PC-3 (cell line): ENCODE measurements at regions not wholly inside any gene's neighbourhood (a gene's known extent, or its start where the extent isn't known, plus 50 kb on each side); places are given as distances from the start of the nearest gene placed in this dataset.

Experiments used
- ATAC-seq: fragments of 200-7000 bp; cut with Tn5 transposase; 2 replicates; pipeline ENCODE4 v1.9.1; 2020; ENCODE audit warnings: mild to moderate bottlenecking, moderate library complexity
- BruUV-seq: library from RNA; stranded (reverse); fragments of 400-500 nt; replicated peaks from 2 replicates; lab custom pipeline; 2021; lab: Mats Ljungman, UMichigan
- CTCF ChIA-PET: fragments of 300-600 bp; sonication (Branson Sonifier 250); formaldehyde crosslinking; loops from one replicate; lab custom pipeline; 2022; ENCODE audit warnings: antibody characterized with exemption; lab: Charles Lee
- POLR2A ChIA-PET: fragments of 300-600 bp; sonication (Branson Sonifier 250); formaldehyde crosslinking; loops from one replicate; lab custom pipeline; 2022; ENCODE audit warnings: antibody characterized with exemption; ENCODE audit not compliant: unreplicated experiment; lab: Charles Lee
- DNase-seq: peaks from one replicate; pipeline ENCODE4 v3.0.0-alpha.2; 2015
- H2AFZ ChIP-seq: fragments of 300-600 bp; sonication (generic); 2 replicates; pipeline ENCODE4 v1.6.0; 2016; ENCODE audit warnings: antibody characterized with exemption, low read length
- H3F3A ChIP-seq: fragments of 300-600 bp; sonication (generic); one replicate; pipeline ENCODE4 v1.6.0; 2017; ENCODE audit warnings: antibody characterized with exemption, low read length, control low read depth, mild to moderate bottlenecking; ENCODE audit not compliant: unreplicated experiment
- H3K27ac ChIP-seq: fragments of 300-600 bp; sonication (generic); 2 replicates; pipeline ENCODE4 v1.5.1; 2016; ENCODE audit warnings: mild to moderate bottlenecking, low read length
- H3K27me3 ChIP-seq: fragments of 300-600 bp; sonication (generic); 2 replicates; pipeline ENCODE4 v1.6.1; 2016; ENCODE audit warnings: low read length, mixed read lengths
- H3K36me3 ChIP-seq: fragments of 300-600 bp; sonication (generic); 2 replicates; pipeline ENCODE4 v1.6.1; 2016; ENCODE audit warnings: low read depth, mixed run types, low read length, mixed read lengths
- H3K4me1 ChIP-seq: fragments of 300-600 bp; sonication (generic); 2 replicates; pipeline ENCODE4 v1.5.1; 2016; ENCODE audit warnings: low read length; ENCODE audit not compliant: insufficient read depth
- H3K4me2 ChIP-seq: fragments of 300-600 bp; sonication (generic); 2 replicates; pipeline ENCODE4 v1.6.0; 2016; ENCODE audit warnings: low read length
- H3K4me3 ChIP-seq: fragments of 300-600 bp; sonication (generic); 2 replicates; pipeline ENCODE4 v1.5.1; 2016; ENCODE audit warnings: mild to moderate bottlenecking, low read length, mixed read lengths
- H3K79me2 ChIP-seq: fragments of 300-600 bp; sonication (generic); 2 replicates; pipeline ENCODE4 v1.6.1; 2017; ENCODE audit warnings: low read length, mixed read lengths
- H3K9ac ChIP-seq: fragments of 300-600 bp; sonication (generic); 2 replicates; pipeline ENCODE4 v1.6.0; 2016; ENCODE audit warnings: mild to moderate bottlenecking, low read length
- H3K9me2 ChIP-seq: fragments of 300-600 bp; sonication (generic); replicated peaks from 2 replicates; pipeline ENCODE4 v1.6.1; 2016; ENCODE audit warnings: mixed run types, low read length, mixed read lengths
- H3K9me3 ChIP-seq: fragments of 300-600 bp; sonication (generic); 2 replicates; pipeline ENCODE4 v1.6.1; 2016; ENCODE audit warnings: low read length, mixed read lengths
- H4K20me1 ChIP-seq: fragments of 300-600 bp; sonication (generic); 2 replicates; pipeline ENCODE4 v1.6.1; 2016; ENCODE audit warnings: low read length, mixed read lengths
- EZH2 ChIP-seq: fragments of 300-600 bp; sonication (generic); IDR thresholded peaks from one replicate; pipeline ENCODE4 v1.6.1; 2017; ENCODE audit warnings: antibody characterized with exemption, mild to moderate bottlenecking, low read length; ENCODE audit not compliant: unreplicated experiment
- EZH2phosphoT487 ChIP-seq: fragments of 300-600 bp; sonication (generic); IDR thresholded peaks from 2 replicates; pipeline ENCODE4 v1.6.1; 2018; ENCODE audit warnings: mild to moderate bottlenecking, antibody characterized with exemption, low read length, borderline replicate concordance
- intact Hi-C: fragments of 100-400 bp; cut with micrococcal nuclease; formaldehyde crosslinking; loops from 2 replicates; pipeline ENCODE4 v1.9.0; 2023
- TF ChIP-seq, protein P1 (sequence below): fragments of 300-600 bp; sonication (generic); conservative IDR thresholded peaks from 2 replicates; pipeline ENCODE4 v1.5.1; 2017; ENCODE audit warnings: antibody characterized with exemption, low read depth, mild to moderate bottlenecking, low read length

DNA sequence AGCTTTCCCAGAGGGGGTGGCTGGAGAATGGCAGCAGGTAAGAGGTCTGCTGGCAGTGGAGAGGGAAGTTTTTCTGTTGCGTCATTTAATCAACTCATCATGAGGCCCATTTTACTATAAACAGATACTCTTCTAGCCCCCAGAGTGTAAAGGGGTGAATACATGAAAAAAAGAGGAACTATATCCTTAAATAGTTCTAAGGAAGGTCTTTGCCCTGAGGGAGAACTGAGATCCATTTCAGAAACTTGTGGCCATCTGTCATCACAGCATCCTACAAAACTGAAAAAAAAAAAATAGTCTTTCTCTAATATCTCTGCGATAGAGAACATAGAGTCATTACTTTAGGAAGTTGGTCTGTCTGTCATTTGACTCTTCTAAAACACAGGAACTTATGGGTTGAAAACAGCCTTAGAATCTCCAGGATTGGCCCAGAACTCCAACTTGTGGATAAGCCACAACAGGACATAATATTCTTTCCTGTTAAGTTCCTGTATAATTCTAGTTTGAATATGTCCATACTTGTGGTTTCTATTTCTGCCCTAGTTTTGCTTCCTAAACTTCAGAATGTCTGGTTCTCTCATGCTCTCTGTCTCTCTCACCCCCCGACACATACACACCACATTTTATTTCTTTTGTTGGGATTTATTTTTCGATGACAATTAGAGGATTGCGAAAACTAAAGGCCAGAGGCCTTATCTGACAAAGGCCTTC, 238.5 kb upstream of the PIK3R1 start:
- POLR2A ChIA-PET = no interaction called here
- CTCF ChIA-PET = no interaction called here

DNA sequence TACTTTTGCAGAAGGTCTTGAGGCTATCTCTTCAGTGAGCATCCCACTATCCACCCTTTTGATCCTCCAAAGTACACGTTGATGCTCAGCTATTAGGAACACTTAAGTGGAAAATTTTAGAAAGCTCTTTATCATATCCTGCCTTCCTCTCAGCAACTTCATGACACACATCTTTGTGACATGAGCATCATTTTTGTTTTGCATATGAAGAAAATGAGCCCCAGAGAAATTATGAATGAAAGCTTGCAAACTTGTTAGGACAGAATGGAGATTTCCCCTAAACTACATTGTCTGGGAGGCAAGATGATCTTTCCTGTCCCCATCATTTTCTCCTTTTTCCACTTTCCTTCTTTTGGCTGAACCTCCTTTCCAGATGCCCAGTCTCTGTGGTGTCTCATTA, 239.4 kb upstream of the PIK3R1 start:
- no peaks in the 10 kb centered on the region for H3K4me1 ChIP-seq
- no peaks in the 10 kb centered on the region for H4K20me1 ChIP-seq
- ATAC-seq (no peak), DNase-seq (no peak)
- no peak overlapping the region for H3K4me2 ChIP-seq
- H3K79me2 ChIP-seq = no peaks in the 10 kb centered on the region
- no peak overlapping the region for H2AFZ ChIP-seq
- TF ChIP-seq EZH2phosphoT487 (no peak), EZH2 (no peak)
- TF ChIP-seq, protein P1, sequence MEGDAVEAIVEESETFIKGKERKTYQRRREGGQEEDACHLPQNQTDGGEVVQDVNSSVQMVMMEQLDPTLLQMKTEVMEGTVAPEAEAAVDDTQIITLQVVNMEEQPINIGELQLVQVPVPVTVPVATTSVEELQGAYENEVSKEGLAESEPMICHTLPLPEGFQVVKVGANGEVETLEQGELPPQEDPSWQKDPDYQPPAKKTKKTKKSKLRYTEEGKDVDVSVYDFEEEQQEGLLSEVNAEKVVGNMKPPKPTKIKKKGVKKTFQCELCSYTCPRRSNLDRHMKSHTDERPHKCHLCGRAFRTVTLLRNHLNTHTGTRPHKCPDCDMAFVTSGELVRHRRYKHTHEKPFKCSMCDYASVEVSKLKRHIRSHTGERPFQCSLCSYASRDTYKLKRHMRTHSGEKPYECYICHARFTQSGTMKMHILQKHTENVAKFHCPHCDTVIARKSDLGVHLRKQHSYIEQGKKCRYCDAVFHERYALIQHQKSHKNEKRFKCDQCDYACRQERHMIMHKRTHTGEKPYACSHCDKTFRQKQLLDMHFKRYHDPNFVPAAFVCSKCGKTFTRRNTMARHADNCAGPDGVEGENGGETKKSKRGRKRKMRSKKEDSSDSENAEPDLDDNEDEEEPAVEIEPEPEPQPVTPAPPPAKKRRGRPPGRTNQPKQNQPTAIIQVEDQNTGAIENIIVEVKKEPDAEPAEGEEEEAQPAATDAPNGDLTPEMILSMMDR = no peak
- no peaks in the 10 kb centered on the region for H3K9me2 ChIP-seq
- H3K27ac ChIP-seq = no peak overlapping the region
- ChIA-PET CTCF (no interaction called here), POLR2A (no interaction called here)
- H3K9me3 ChIP-seq = no peaks in the 10 kb centered on the region
- intact Hi-C loops = no loop called here
- H3K36me3 ChIP-seq = no peaks in the 10 kb centered on the region
- no peak overlapping the region for H3K4me3 ChIP-seq
- H3F3A ChIP-seq = no peaks in the 10 kb centered on the region
- no peak overlapping the region for H3K9ac ChIP-seq
- H3K27me3 ChIP-seq = no peaks in the 10 kb centered on the region
- BruUV-seq = no TSS peak

More for the DNA sequence above, 238.5 kb upstream of the PIK3R1 start:
- DNase-seq (no peak), ATAC-seq (no peak)
- H4K20me1 ChIP-seq = no peaks in the 10 kb centered on the region
- no peaks in the 10 kb centered on the region for H3F3A ChIP-seq
- no peak overlapping the region for H3K9ac ChIP-seq
- no peaks in the 10 kb centered on the region for H3K9me2 ChIP-seq
- no peaks in the 10 kb centered on the region for H3K27me3 ChIP-seq
- H3K36me3 ChIP-seq = no peaks in the 10 kb centered on the region
- TF ChIP-seq EZH2phosphoT487 = no peak
- no peak for TF ChIP-seq EZH2
- TF ChIP-seq, protein P1 = no peak
- H2AFZ ChIP-seq = no peak overlapping the region
- intact Hi-C loops = no loop called here
- H3K4me3 ChIP-seq = no peak overlapping the region
- H3K79me2 ChIP-seq = no peaks in the 10 kb centered on the region
- H3K27ac ChIP-seq = no peak overlapping the region
- no TSS peak for BruUV-seq
- H3K4me2 ChIP-seq = no peak overlapping the region
- H3K4me1 ChIP-seq = no peaks in the 10 kb centered on the region
- H3K9me3 ChIP-seq = no peaks in the 10 kb centered on the region

DNA sequence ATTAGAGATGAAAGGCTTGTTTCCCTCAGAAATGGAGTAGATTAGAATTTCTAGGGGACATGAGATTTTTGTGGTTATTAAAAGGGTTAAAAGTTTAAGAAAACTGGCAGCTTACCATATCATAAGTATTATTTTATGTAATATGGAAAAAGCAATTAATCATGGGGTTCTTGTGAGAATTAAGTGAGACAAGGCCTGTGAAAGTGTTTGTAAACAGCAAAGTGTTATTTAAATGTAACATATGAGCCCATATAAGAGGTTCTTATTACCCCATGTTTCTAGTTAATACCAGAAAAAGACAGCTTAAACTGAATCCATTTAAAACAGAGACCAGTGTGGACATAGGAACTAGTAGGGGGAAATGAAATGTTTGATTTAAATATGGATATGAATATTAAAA, 241.1 kb upstream of the PIK3R1 start:
- ATAC-seq (no peak), DNase-seq (no peak)
- Histone ChIP-seq H3K27me3 (no peaks in the 10 kb centered on the region), H3K4me2 (no peak overlapping the region), H3K4me3 (no peak overlapping the region), H3K9me3 (no peaks in the 10 kb centered on the region), H3K9me2 (no peaks in the 10 kb centered on the region), H3F3A (no peaks in the 10 kb centered on the region), H2AFZ (no peak overlapping the region), H3K79me2 (no peaks in the 10 kb centered on the region), H3K4me1 (no peaks in the 10 kb centered on the region), H4K20me1 (no peaks in the 10 kb centered on the region), H3K36me3 (no peaks in the 10 kb centered on the region), H3K9ac (no peak overlapping the region), H3K27ac (no peak overlapping the region)
- TF ChIP-seq, protein P1 = no peak
- TF ChIP-seq EZH2phosphoT487 (no peak), EZH2 (no peak)
- no TSS peak for BruUV-seq
- intact Hi-C loops = no loop called here
- POLR2A ChIA-PET = no interaction called here
- CTCF ChIA-PET = no interaction called here
